WTC11 (cell line): ENCODE measurements at regions not wholly inside any gene's neighbourhood (a gene's known extent, or its start where the extent isn't known, plus 50 kb on each side); places are given as distances from the start of the nearest gene placed in this dataset.

Source experiments
- ATAC-seq: fragments of 200-7000 bp; cut with Tn5 transposase; 2 replicates; pipeline ENCODE4 v1.10.0; 2021; ENCODE audit warnings: mild to moderate bottlenecking, moderate library complexity
- CTCF ChIA-PET: fragments of 300-600 bp; sonication (Branson Sonifier 250); formaldehyde crosslinking; loops from one replicate; lab custom pipeline; 2021; ENCODE audit warnings: antibody characterized with exemption; lab: Charles Lee
- POLR2A ChIA-PET: fragments of 350-600 bp; sonication (Branson Sonifier 250); formaldehyde crosslinking; loops from one replicate; lab custom pipeline; 2021; ENCODE audit warnings: antibody characterized with exemption; lab: Charles Lee
- DNase-seq: peaks from one replicate; pipeline ENCODE4 v3.0.0; 2021; ENCODE audit warnings: low spot score
- H3K27ac Mint-ChIP-seq: 2 replicates; pipeline ENCODE4 v1.8.0; 2021; ENCODE audit warnings: mixed read lengths
- H3K27me3 Mint-ChIP-seq: 2 replicates; pipeline ENCODE4 v1.8.0; 2021; ENCODE audit warnings: low read depth, mild to moderate bottlenecking, moderate library complexity, mixed read lengths
- H3K36me3 Mint-ChIP-seq: 2 replicates; pipeline ENCODE4 v1.8.0; 2021; ENCODE audit warnings: mixed read lengths
- H3K4me1 Mint-ChIP-seq: 2 replicates; pipeline ENCODE4 v1.8.0; 2022; ENCODE audit warnings: mixed read lengths
- H3K4me3 Mint-ChIP-seq: 2 replicates; pipeline ENCODE4 v1.8.0; 2021; ENCODE audit warnings: mild to moderate bottlenecking, moderate library complexity, mixed read lengths
- H3K9me3 Mint-ChIP-seq: 2 replicates; pipeline ENCODE4 v1.8.0; 2021; ENCODE audit warnings: mixed read lengths
- E2F4 ChIP-seq: sonication (generic); formaldehyde crosslinking; IDR thresholded peaks from 2 replicates; pipeline ENCODE4 v1.8.1; 2022; ENCODE audit warnings: low read depth, mild to moderate bottlenecking, moderate library complexity, missing genetic modification reagents, borderline replicate concordance
- EMX1 ChIP-seq: fragments of 250-450 bp; sonication (Bioruptor Pico); IDR thresholded peaks from 2 replicates; pipeline ENCODE4 v1.8.0; 2021; ENCODE audit warnings: mild to moderate bottlenecking
- ESRRA ChIP-seq: sonication (generic); formaldehyde crosslinking; IDR thresholded peaks from 2 replicates; pipeline ENCODE4 v1.8.1; 2022; ENCODE audit warnings: mild to moderate bottlenecking, missing genetic modification reagents, borderline replicate concordance
- FOXJ3 ChIP-seq: sonication (generic); formaldehyde crosslinking; IDR thresholded peaks from 2 replicates; pipeline ENCODE4 v1.9.0; 2021; ENCODE audit warnings: missing genetic modification reagents, mild to moderate bottlenecking, borderline replicate concordance
- GRHL2 ChIP-seq: fragments of 250-450 bp; sonication (Bioruptor Pico); IDR thresholded peaks from 2 replicates; pipeline ENCODE4 v1.8.0; 2022; ENCODE audit warnings: mild to moderate bottlenecking, moderate library complexity; ENCODE audit not compliant: insufficient replicate concordance, severe bottlenecking
- JAZF1 ChIP-seq: fragments of 250-450 bp; sonication (Bioruptor Pico); IDR thresholded peaks from 2 replicates; pipeline ENCODE4 v1.9.0; 2021; ENCODE audit warnings: moderate library complexity, mild to moderate bottlenecking, inconsistent platforms
- MXD4 ChIP-seq: fragments of 250-450 bp; sonication (Bioruptor Pico); IDR thresholded peaks from 2 replicates; pipeline ENCODE4 v1.8.0; 2021; ENCODE audit warnings: mild to moderate bottlenecking, moderate library complexity, borderline replicate concordance
- MYBL2 ChIP-seq: sonication (generic); formaldehyde crosslinking; IDR thresholded peaks from 2 replicates; pipeline ENCODE4 v1.8.1; 2023; ENCODE audit warnings: mild to moderate bottlenecking, moderate library complexity, missing genetic modification reagents
- NR1H2 ChIP-seq: sonication (generic); formaldehyde crosslinking; IDR thresholded peaks from 2 replicates; pipeline ENCODE4 v1.9.0; 2021; ENCODE audit warnings: mild to moderate bottlenecking, moderate library complexity, missing genetic modification reagents
- PREB ChIP-seq: sonication (generic); formaldehyde crosslinking; IDR thresholded peaks from 2 replicates; pipeline ENCODE4 v1.8.1; 2022; ENCODE audit warnings: mild to moderate bottlenecking, missing genetic modification reagents, moderate library complexity, borderline replicate concordance
- PRRX2 ChIP-seq: fragments of 250-450 bp; sonication (Bioruptor Pico); IDR thresholded peaks from 2 replicates; pipeline ENCODE4 v1.8.0; 2021; ENCODE audit warnings: mild to moderate bottlenecking
- SOX15 ChIP-seq: fragments of 250-450 bp; sonication (Bioruptor Pico); IDR thresholded peaks from 2 replicates; pipeline ENCODE4 v1.9.0; 2021; ENCODE audit warnings: mild to moderate bottlenecking
- ZNF121 ChIP-seq: sonication (generic); formaldehyde crosslinking; IDR thresholded peaks from 2 replicates; pipeline ENCODE4 v1.8.0; 2023; ENCODE audit warnings: missing genetic modification reagents
- ZNF232 ChIP-seq: sonication (generic); formaldehyde crosslinking; IDR thresholded peaks from 2 replicates; pipeline ENCODE4 v1.8.0; 2022; ENCODE audit warnings: mild to moderate bottlenecking, missing genetic modification reagents
- ZNF425 ChIP-seq: fragments of 250-450 bp; sonication (Bioruptor Pico); conservative IDR thresholded peaks from 2 replicates; pipeline ENCODE4 v1.9.0; 2021; ENCODE audit warnings: mild to moderate bottlenecking
- ZNF671 ChIP-seq: fragments of 250-450 bp; sonication (Bioruptor Pico); IDR thresholded peaks from 2 replicates; pipeline ENCODE4 v1.8.0; 2021; ENCODE audit warnings: mild to moderate bottlenecking
- TF ChIP-seq, protein P1 (sequence below): fragments of 200-600 bp; IDR thresholded peaks from 2 replicates; pipeline ENCODE4 v1.8.0; 2022; ENCODE audit warnings: antibody characterized with exemption
- TF ChIP-seq, protein P2 (sequence below): fragments of 250-450 bp; sonication (Bioruptor Pico); IDR thresholded peaks from 2 replicates; pipeline ENCODE4 v1.9.0; 2021; ENCODE audit warnings: mild to moderate bottlenecking
- TF ChIP-seq, protein P3 (sequence below): sonication (generic); formaldehyde crosslinking; IDR thresholded peaks from 2 replicates; pipeline ENCODE4 v1.8.1; 2023; ENCODE audit warnings: mild to moderate bottlenecking, missing genetic modification reagents
- TF ChIP-seq, protein P4 (sequence below): sonication (generic); formaldehyde crosslinking; IDR thresholded peaks from 2 replicates; pipeline ENCODE4 v1.8.1; 2023; ENCODE audit warnings: mild to moderate bottlenecking, missing genetic modification reagents
- TF ChIP-seq, protein P5 (sequence below): sonication (generic); formaldehyde crosslinking; conservative IDR thresholded peaks from 2 replicates; pipeline ENCODE4 v1.8.1; 2022; ENCODE audit warnings: mild to moderate bottlenecking, missing genetic modification reagents

DNA sequence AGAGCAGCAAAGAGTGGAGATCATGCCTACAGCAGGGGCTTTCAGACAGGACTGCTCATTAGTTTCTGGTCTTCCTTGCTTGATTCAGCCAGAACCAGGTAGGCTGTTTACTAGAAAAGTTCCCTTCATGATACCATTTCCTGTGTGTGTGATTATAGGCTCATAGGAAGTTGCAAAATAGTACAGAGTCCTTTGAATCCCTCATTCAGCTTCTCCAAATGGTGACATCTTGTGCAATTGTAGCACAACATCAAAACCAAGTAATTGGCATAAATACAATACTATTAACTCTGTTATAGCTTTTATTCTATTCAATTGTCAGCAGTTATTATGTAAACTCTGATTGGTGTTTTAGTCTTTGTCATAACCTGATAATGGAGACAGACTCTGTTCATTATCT lies 347.3 kb upstream of the CDH4 start:
- H3K9me3 Mint-ChIP-seq, result peaks cover 14% of the 10 kb centered on the region

GRCh38 chr20:60905919-60906318 lies 346.1 kb upstream of the CDH4 start:
- ChIA-PET CTCF (no interaction called here), POLR2A (no interaction called here)
- TF ChIP-seq ZNF121 (CRISPR knock-in tag), result no peak
- TF ChIP-seq, protein P1, sequence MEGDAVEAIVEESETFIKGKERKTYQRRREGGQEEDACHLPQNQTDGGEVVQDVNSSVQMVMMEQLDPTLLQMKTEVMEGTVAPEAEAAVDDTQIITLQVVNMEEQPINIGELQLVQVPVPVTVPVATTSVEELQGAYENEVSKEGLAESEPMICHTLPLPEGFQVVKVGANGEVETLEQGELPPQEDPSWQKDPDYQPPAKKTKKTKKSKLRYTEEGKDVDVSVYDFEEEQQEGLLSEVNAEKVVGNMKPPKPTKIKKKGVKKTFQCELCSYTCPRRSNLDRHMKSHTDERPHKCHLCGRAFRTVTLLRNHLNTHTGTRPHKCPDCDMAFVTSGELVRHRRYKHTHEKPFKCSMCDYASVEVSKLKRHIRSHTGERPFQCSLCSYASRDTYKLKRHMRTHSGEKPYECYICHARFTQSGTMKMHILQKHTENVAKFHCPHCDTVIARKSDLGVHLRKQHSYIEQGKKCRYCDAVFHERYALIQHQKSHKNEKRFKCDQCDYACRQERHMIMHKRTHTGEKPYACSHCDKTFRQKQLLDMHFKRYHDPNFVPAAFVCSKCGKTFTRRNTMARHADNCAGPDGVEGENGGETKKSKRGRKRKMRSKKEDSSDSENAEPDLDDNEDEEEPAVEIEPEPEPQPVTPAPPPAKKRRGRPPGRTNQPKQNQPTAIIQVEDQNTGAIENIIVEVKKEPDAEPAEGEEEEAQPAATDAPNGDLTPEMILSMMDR, result no peak
- no peak for TF ChIP-seq PREB (CRISPR knock-in tag)
- no peak for TF ChIP-seq ESRRA
- no peak for TF ChIP-seq GRHL2 (CRISPR knock-in tag)
- TF ChIP-seq EMX1 (CRISPR knock-in tag), result no peak
- no peak for TF ChIP-seq MXD4 (CRISPR knock-in tag)
- TF ChIP-seq SOX15 (CRISPR knock-in tag), result no peak
- TF ChIP-seq, protein P2, sequence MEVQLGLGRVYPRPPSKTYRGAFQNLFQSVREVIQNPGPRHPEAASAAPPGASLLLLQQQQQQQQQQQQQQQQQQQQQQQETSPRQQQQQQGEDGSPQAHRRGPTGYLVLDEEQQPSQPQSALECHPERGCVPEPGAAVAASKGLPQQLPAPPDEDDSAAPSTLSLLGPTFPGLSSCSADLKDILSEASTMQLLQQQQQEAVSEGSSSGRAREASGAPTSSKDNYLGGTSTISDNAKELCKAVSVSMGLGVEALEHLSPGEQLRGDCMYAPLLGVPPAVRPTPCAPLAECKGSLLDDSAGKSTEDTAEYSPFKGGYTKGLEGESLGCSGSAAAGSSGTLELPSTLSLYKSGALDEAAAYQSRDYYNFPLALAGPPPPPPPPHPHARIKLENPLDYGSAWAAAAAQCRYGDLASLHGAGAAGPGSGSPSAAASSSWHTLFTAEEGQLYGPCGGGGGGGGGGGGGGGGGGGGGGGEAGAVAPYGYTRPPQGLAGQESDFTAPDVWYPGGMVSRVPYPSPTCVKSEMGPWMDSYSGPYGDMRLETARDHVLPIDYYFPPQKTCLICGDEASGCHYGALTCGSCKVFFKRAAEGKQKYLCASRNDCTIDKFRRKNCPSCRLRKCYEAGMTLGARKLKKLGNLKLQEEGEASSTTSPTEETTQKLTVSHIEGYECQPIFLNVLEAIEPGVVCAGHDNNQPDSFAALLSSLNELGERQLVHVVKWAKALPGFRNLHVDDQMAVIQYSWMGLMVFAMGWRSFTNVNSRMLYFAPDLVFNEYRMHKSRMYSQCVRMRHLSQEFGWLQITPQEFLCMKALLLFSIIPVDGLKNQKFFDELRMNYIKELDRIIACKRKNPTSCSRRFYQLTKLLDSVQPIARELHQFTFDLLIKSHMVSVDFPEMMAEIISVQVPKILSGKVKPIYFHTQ (CRISPR knock-in tag), result no peak
- TF ChIP-seq, protein P3, sequence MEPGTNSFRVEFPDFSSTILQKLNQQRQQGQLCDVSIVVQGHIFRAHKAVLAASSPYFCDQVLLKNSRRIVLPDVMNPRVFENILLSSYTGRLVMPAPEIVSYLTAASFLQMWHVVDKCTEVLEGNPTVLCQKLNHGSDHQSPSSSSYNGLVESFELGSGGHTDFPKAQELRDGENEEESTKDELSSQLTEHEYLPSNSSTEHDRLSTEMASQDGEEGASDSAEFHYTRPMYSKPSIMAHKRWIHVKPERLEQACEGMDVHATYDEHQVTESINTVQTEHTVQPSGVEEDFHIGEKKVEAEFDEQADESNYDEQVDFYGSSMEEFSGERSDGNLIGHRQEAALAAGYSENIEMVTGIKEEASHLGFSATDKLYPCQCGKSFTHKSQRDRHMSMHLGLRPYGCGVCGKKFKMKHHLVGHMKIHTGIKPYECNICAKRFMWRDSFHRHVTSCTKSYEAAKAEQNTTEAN, result no peak
- TF ChIP-seq, protein P4, sequence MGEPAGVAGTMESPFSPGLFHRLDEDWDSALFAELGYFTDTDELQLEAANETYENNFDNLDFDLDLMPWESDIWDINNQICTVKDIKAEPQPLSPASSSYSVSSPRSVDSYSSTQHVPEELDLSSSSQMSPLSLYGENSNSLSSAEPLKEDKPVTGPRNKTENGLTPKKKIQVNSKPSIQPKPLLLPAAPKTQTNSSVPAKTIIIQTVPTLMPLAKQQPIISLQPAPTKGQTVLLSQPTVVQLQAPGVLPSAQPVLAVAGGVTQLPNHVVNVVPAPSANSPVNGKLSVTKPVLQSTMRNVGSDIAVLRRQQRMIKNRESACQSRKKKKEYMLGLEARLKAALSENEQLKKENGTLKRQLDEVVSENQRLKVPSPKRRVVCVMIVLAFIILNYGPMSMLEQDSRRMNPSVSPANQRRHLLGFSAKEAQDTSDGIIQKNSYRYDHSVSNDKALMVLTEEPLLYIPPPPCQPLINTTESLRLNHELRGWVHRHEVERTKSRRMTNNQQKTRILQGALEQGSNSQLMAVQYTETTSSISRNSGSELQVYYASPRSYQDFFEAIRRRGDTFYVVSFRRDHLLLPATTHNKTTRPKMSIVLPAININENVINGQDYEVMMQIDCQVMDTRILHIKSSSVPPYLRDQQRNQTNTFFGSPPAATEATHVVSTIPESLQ (CRISPR knock-in tag), result no peak
- TF ChIP-seq NR1H2, result no peak
- TF ChIP-seq MYBL2 (CRISPR knock-in tag), result no peak
- TF ChIP-seq PRRX2 (CRISPR knock-in tag), result no peak
- TF ChIP-seq, protein P5, sequence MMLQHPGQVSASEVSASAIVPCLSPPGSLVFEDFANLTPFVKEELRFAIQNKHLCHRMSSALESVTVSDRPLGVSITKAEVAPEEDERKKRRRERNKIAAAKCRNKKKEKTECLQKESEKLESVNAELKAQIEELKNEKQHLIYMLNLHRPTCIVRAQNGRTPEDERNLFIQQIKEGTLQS, result no peak
- no peak for TF ChIP-seq FOXJ3
- TF ChIP-seq ZNF232 (CRISPR knock-in tag), result no peak
- no peak for TF ChIP-seq E2F4 (CRISPR knock-in tag)
- no peak for TF ChIP-seq ZNF425
- Mint-ChIP-seq H3K4me3 (no peak overlapping the region), H3K4me1 (no peaks in the 10 kb centered on the region), H3K27me3 (peaks cover 57% of the 10 kb centered on the region), H3K27ac (no peak overlapping the region), H3K9me3 (peaks cover 19% of the 10 kb centered on the region), H3K36me3 (peaks cover 7% of the 10 kb centered on the region)
- no peak for DNase-seq
- ATAC-seq, result no peak

More for the DNA sequence above, 347.3 kb upstream of the CDH4 start:
- no peak overlapping the region for H3K27ac Mint-ChIP-seq
- CTCF ChIA-PET, result no interaction called here
- H3K4me1 Mint-ChIP-seq, result peaks cover 8% of the 10 kb centered on the region
- no peak for ATAC-seq
- TF ChIP-seq JAZF1 (no peak), ZNF671 (no peak)
- POLR2A ChIA-PET, result no interaction called here
- H3K27me3 Mint-ChIP-seq, result peaks cover 54% of the 10 kb centered on the region
- DNase-seq, result no peak
- peaks cover 7% of the 10 kb centered on the region for H3K36me3 Mint-ChIP-seq
- H3K4me3 Mint-ChIP-seq, result no peak overlapping the region
